ENCODE measurements at regions not wholly inside any gene's neighbourhood (a gene's known extent, or its start where the extent isn't known, plus 50 kb on each side); places are given as distances from the start of the nearest gene placed in this dataset.

DNA sequence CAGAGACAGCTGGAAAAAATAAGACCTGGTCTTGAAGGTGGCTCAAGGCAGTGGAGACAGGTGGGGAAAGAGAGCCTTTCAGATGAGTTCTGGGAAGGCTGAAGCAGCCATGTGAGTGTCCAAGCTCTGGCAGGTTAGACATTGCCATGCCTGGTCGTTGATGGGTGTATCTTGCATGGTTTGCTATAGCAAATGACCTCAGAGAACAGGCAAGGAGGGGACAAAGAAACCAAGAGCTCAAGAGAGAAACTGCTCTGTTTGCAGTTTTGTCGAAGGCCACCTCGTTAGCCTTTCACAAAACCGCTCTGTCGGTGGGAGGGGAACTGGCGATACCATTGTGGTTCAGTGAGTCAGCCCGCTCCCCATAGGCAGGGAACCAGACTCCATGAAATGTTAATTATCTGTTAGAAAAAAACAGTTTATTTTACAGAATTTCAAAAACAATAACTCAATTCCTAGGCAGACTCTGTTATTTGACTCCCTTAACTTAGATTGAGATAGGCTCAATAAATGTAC, 82.8 kb upstream of the ARGLU1 start:
- H3K4me3 ChIP-seq (ENCODE audit: insufficient read depth, low read length, poor library complexity, severe bottlenecking), result no peak overlapping the region
- no peaks in the 10 kb centered on the region for H3K9me2 ChIP-seq (replicated peaks; ENCODE audit: insufficient read depth, low read length)
- H3F3A ChIP-seq (ENCODE audit: insufficient read depth), result no peaks in the 10 kb centered on the region
- TF ChIP-seq, protein P1, sequence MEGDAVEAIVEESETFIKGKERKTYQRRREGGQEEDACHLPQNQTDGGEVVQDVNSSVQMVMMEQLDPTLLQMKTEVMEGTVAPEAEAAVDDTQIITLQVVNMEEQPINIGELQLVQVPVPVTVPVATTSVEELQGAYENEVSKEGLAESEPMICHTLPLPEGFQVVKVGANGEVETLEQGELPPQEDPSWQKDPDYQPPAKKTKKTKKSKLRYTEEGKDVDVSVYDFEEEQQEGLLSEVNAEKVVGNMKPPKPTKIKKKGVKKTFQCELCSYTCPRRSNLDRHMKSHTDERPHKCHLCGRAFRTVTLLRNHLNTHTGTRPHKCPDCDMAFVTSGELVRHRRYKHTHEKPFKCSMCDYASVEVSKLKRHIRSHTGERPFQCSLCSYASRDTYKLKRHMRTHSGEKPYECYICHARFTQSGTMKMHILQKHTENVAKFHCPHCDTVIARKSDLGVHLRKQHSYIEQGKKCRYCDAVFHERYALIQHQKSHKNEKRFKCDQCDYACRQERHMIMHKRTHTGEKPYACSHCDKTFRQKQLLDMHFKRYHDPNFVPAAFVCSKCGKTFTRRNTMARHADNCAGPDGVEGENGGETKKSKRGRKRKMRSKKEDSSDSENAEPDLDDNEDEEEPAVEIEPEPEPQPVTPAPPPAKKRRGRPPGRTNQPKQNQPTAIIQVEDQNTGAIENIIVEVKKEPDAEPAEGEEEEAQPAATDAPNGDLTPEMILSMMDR (IDR thresholded peaks at IDR 0.05; ENCODE audit: insufficient read depth, low read length, poor library complexity, severe bottlenecking), result no peak
- TF ChIP-seq EZH2phosphoT487 (conservative IDR thresholded peaks at IDR 0.05; ENCODE audit: low read length), result no peak
- no peak overlapping the region for H3K4me2 ChIP-seq (ENCODE audit: low read depth, low read length, poor library complexity, severe bottlenecking)
- no peak overlapping the region for H3K27ac ChIP-seq (ENCODE audit: low read depth, low read length)
- H3K27me3 ChIP-seq (ENCODE audit: low read length), result no peaks in the 10 kb centered on the region
- H3K36me3 ChIP-seq (ENCODE audit: low read length), result no peaks in the 10 kb centered on the region
- H3K9ac ChIP-seq (ENCODE audit: low read length), result no peak overlapping the region
- no peaks in the 10 kb centered on the region for H4K20me1 ChIP-seq (ENCODE audit: low read depth, low read length)
- no peaks in the 10 kb centered on the region for H3K9me3 ChIP-seq (ENCODE audit: insufficient read depth, low read length)
- H3K79me2 ChIP-seq (ENCODE audit: insufficient read depth, low read length), result no peaks in the 10 kb centered on the region
- H2AFZ ChIP-seq (ENCODE audit: low read depth, low read length, severe bottlenecking), result no peak overlapping the region

DNA sequence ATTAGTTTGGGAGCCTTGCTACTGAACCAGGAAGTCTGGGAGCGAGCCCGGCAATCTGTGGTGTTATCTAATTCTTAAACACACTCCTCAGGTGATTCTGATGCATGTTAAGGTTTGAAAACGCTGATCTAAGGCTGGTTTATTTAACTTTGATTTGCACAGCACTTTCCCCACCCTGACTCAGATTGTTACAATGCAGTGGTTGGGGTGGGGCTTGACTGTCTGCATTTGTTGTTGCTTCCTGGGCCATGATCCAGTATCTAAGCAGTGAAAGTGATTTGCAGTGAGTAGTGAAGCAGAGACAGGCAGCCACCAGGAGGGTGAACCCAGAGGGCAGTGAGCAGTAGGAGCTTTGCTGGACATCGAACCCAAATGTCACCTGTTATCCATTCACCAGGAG, 81.6 kb upstream of the ARGLU1 start:
- H3K27ac ChIP-seq (ENCODE audit: low read depth, low read length), result no peak overlapping the region
- H3K36me3 ChIP-seq (ENCODE audit: low read length), result no peaks in the 10 kb centered on the region
- no peaks in the 10 kb centered on the region for H3F3A ChIP-seq (ENCODE audit: insufficient read depth)
- H3K9ac ChIP-seq (ENCODE audit: low read length), result no peak overlapping the region
- no peak overlapping the region for H2AFZ ChIP-seq (ENCODE audit: low read depth, low read length, severe bottlenecking)
- H3K9me3 ChIP-seq (ENCODE audit: insufficient read depth, low read length), result no peaks in the 10 kb centered on the region
- H4K20me1 ChIP-seq (ENCODE audit: low read depth, low read length), result no peaks in the 10 kb centered on the region
- no peak overlapping the region for H3K4me3 ChIP-seq (ENCODE audit: insufficient read depth, low read length, poor library complexity, severe bottlenecking)
- H3K79me2 ChIP-seq (ENCODE audit: insufficient read depth, low read length), result no peaks in the 10 kb centered on the region
- H3K27me3 ChIP-seq (ENCODE audit: low read length), result no peaks in the 10 kb centered on the region
- no peaks in the 10 kb centered on the region for H3K9me2 ChIP-seq (replicated peaks; ENCODE audit: insufficient read depth, low read length)
- no peak overlapping the region for H3K4me2 ChIP-seq (ENCODE audit: low read depth, low read length, poor library complexity, severe bottlenecking)
- TF ChIP-seq EZH2phosphoT487 (conservative IDR thresholded peaks at IDR 0.05; ENCODE audit: low read length), result no peak

- Histone ChIP-seq H3K27me3 (ENCODE audit: low read length) (no peaks in the 10 kb centered on the region), H3K36me3 (ENCODE audit: low read length) (no peaks in the 10 kb centered on the region), H3K9me3 (ENCODE audit: insufficient read depth, low read length) (no peaks in the 10 kb centered on the region), H3F3A (ENCODE audit: insufficient read depth) (no peaks in the 10 kb centered on the region), H3K27ac (ENCODE audit: low read depth, low read length) (no peak overlapping the region), H4K20me1 (ENCODE audit: low read depth, low read length) (no peaks in the 10 kb centered on the region), H3K9ac (ENCODE audit: low read length) (no peak overlapping the region), H3K79me2 (ENCODE audit: insufficient read depth, low read length) (no peaks in the 10 kb centered on the region), H2AFZ (ENCODE audit: low read depth, low read length, severe bottlenecking) (no peak overlapping the region), H3K4me2 (ENCODE audit: low read depth, low read length, poor library complexity, severe bottlenecking) (no peak overlapping the region), H3K9me2 (replicated peaks; ENCODE audit: insufficient read depth, low read length) (no peaks in the 10 kb centered on the region), H3K4me3 (ENCODE audit: insufficient read depth, low read length, poor library complexity, severe bottlenecking) (no peak overlapping the region)
- no peak for TF ChIP-seq EZH2phosphoT487 (conservative IDR thresholded peaks at IDR 0.05; ENCODE audit: low read length)
- TF ChIP-seq, protein P1 (IDR thresholded peaks at IDR 0.05; ENCODE audit: insufficient read depth, low read length, poor library complexity, severe bottlenecking), result no peak
Measured at GRCh38 chr13:106640515-106640914, 72.6 kb upstream of the ARGLU1 start.

- no peak overlapping the region for H2AFZ ChIP-seq (ENCODE audit: low read depth, low read length, severe bottlenecking)
- no peaks in the 10 kb centered on the region for H3K79me2 ChIP-seq (ENCODE audit: insufficient read depth, low read length)
- no peaks in the 10 kb centered on the region for H3K27me3 ChIP-seq (ENCODE audit: low read length)
- no peaks in the 10 kb centered on the region for H3K36me3 ChIP-seq (ENCODE audit: low read length)
- H3F3A ChIP-seq (ENCODE audit: insufficient read depth), result no peaks in the 10 kb centered on the region
- no peak overlapping the region for H3K9ac ChIP-seq (ENCODE audit: low read length)
- no peaks in the 10 kb centered on the region for H4K20me1 ChIP-seq (ENCODE audit: low read depth, low read length)
- no peak overlapping the region for H3K4me2 ChIP-seq (ENCODE audit: low read depth, low read length, poor library complexity, severe bottlenecking)
- TF ChIP-seq, protein P1 (IDR thresholded peaks at IDR 0.05; ENCODE audit: insufficient read depth, low read length, poor library complexity, severe bottlenecking), result no peak
- TF ChIP-seq EZH2phosphoT487 (conservative IDR thresholded peaks at IDR 0.05; ENCODE audit: low read length), result no peak
- H3K27ac ChIP-seq (ENCODE audit: low read depth, low read length), result no peak overlapping the region
- H3K9me2 ChIP-seq (replicated peaks; ENCODE audit: insufficient read depth, low read length), result no peaks in the 10 kb centered on the region
- H3K4me3 ChIP-seq (ENCODE audit: insufficient read depth, low read length, poor library complexity, severe bottlenecking), result no peak overlapping the region
- H3K9me3 ChIP-seq (ENCODE audit: insufficient read depth, low read length), result no peaks in the 10 kb centered on the region
Measured at GRCh38 chr13:106637519-106637918, 69.6 kb upstream of the ARGLU1 start.

Data from SU-DHL-6 (cell line).